ENCODE measurements at regions not wholly inside any gene's neighbourhood (a gene's known extent, or its start where the extent isn't known, plus 50 kb on each side); places are given as distances from the start of the nearest gene placed in this dataset.

DNA sequence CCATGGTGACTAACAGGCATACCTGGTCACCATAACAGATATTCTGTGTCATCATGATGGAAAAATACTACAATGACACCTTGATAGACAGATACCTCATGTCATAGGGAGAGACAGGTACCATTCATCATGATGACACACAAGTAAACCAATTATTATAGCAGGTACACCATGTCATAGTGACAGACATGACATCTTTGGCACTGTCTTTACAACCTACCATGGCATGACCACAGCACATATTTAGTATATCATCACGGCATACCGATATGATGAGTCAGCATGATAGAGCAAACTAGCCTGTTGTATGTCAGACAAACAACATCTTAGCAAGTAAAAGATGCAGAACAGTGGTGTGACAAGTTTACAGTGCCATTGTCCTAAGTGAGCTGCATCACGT, 101.3 kb upstream of the KLHL29 start:
- no peak overlapping the region for H3K4me3 ChIP-seq (ENCODE audit: low read length)
- DNase-seq (ENCODE audit: low read depth, low spot score), result no peak

- no peak overlapping the region for H3K4me3 ChIP-seq (ENCODE audit: low read length)
- DNase-seq (ENCODE audit: low read depth, low spot score), result no peak
Observed at GRCh38 chr2:23285091-23285800, 99.7 kb upstream of the KLHL29 start.

- DNase-seq (ENCODE audit: low read depth, low spot score), result no peak
- H3K4me3 ChIP-seq (ENCODE audit: low read length), result no peak overlapping the region
Observed at GRCh38 chr2:23286031-23286757, 98.8 kb upstream of the KLHL29 start.

- DNase-seq (ENCODE audit: low read depth, low spot score), result no peak
Observed at GRCh38 chr2:23286758-23287704, 97.9 kb upstream of the KLHL29 start.

DNA sequence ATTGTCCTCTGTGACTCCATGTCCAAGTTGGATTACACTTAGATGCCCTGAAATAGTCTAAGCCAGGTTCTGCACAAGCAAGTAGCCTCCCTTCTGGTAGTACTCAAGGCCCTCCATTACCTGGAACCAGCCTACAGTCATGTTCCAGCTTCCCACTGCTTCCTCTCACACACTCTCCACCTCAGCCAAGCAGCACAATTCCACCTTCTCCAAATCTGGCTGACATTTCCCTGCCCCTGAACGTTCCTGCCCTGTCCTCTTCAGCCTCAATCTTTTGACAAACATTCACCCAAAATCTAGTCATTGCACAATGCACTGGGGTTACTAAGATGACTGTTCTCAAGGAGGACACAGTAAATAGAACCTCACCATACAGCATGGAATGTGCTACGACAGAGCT, 95.3 kb upstream of the KLHL29 start:
- H3K4me3 ChIP-seq (ENCODE audit: low read length), result no peak overlapping the region
- no peak for DNase-seq (ENCODE audit: low read depth, low spot score)

More at GRCh38 chr2:23286758-23287704, 97.9 kb upstream of the KLHL29 start:
- no peak overlapping the region for H3K4me3 ChIP-seq (ENCODE audit: low read length)

DNA sequence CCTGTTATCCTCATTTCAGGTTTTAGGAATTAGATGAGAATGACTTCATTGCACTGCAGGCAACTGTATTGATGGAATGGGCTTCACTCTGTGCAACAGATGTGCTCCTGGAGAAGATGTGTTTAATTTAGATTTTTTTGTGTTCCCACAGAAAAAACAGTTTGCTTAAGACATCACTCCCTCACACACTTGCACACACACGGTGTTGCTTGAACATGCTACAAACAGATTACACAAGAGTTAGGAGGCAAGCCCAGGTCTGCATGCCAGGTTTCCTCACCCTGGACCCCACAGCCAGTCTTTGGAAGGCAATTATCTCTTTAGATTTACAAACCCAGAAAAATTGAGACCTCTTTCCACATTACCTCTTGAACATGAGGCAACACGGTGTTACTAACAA, 93.7 kb upstream of the KLHL29 start:
- DNase-seq (ENCODE audit: low read depth, low spot score), result no peak
- H3K4me3 ChIP-seq (ENCODE audit: low read length), result no peak overlapping the region

DNA sequence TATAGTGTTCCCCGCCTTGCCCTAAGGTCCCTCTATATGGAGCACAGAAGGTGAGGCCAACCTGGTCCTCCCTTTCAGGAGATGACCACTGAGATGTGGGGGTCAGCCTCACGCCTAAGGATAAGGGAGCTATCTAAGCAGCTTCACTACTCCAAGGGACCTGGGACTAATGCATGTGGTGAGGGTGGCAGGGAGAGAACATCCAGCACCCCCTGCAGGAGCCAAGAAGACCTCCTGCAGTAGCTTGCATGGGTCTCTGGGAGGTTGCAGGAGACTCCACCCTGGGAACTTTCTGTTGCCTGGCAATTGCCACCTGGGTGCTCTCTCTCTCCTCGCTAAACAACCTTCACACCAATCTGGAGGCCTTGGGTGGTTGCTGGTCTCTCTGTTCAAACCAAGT, 93.0 kb upstream of the KLHL29 start:
- DNase-seq (ENCODE audit: low read depth, low spot score), result no peak
- no peak overlapping the region for H3K4me3 ChIP-seq (ENCODE audit: low read length)

GRCh38 chr2:23293063-23293462, 91.9 kb upstream of the KLHL29 start:
- DNase-seq (ENCODE audit: low read depth, low spot score), result no peak
- no peak overlapping the region for H3K4me3 ChIP-seq (ENCODE audit: low read length)

- H3K4me3 ChIP-seq (ENCODE audit: low read length), result no peak overlapping the region
- no peak for DNase-seq (ENCODE audit: low read depth, low spot score)
Observed at GRCh38 chr2:23293731-23294130, 91.2 kb upstream of the KLHL29 start.

DNA sequence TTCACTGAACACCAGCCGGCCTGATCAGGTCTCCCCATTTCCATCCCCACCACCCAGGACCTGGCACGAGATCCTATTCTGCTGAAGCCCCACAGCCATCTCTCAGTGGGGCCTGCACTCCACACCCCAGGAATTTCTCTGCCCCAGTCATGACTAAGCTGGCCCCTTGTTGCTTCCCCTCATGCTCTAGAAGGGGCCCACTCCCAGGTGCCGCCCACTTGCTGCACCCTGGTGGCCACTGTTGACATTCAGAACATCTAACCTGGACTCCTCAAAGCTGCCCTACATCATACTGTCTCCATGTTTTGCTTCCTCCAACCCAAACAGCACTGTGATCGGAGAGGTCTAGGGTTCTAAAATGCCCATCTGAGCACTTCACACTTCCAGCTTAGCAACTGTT, 90.7 kb upstream of the KLHL29 start:
- H3K4me3 ChIP-seq (ENCODE audit: low read length), result no peak overlapping the region
- DNase-seq (ENCODE audit: low read depth, low spot score), result no peak

DNA sequence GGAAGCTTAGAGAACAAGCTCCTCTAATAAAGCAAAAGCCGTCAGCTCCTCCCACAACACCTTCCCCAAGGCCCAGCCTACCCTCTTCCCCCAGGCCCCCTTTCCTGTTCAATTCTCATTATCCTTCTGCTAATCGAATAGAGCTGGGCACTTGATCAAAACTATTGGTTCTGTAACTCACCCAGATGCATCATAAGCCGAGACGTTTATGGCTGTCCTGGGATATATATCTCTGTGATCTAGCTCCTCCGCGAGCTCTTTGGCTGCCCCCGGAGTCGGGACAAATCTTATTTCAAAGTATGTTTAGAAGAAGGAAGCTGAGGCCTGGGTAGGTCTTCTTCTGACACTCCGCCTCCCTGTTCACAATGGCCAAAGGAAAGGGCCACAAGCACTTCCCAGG, 88.3 kb upstream of the KLHL29 start:
- no peak for DNase-seq (ENCODE audit: low read depth, low spot score)
- no peak overlapping the region for H3K4me3 ChIP-seq (ENCODE audit: low read length)

DNA sequence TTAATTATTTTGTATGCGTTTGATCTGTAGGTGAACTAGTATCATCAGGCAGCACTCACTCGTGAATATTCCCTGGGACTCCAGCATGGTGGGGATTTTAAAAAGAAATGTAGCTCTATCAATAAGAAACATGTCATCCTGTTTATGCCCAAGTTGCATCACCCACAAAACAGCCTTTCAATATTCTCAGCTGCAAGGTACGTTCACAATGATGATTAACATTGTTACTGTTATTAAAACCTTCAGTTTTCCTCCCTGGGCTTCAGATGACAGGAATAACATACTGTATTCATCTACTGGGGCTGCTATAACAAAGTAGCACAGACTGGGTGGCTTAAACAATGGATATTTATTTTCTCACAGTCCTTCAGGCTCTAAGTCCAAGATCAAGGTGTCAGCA, 87.9 kb upstream of the KLHL29 start:
- no peak overlapping the region for H3K4me3 ChIP-seq (ENCODE audit: low read length)
- no peak for DNase-seq (ENCODE audit: low read depth, low spot score)

- no peak overlapping the region for H3K4me3 ChIP-seq (ENCODE audit: low read length)
- DNase-seq (ENCODE audit: low read depth, low spot score), result no peak
Observed at GRCh38 chr2:23298551-23298950, 86.4 kb upstream of the KLHL29 start.

DNA sequence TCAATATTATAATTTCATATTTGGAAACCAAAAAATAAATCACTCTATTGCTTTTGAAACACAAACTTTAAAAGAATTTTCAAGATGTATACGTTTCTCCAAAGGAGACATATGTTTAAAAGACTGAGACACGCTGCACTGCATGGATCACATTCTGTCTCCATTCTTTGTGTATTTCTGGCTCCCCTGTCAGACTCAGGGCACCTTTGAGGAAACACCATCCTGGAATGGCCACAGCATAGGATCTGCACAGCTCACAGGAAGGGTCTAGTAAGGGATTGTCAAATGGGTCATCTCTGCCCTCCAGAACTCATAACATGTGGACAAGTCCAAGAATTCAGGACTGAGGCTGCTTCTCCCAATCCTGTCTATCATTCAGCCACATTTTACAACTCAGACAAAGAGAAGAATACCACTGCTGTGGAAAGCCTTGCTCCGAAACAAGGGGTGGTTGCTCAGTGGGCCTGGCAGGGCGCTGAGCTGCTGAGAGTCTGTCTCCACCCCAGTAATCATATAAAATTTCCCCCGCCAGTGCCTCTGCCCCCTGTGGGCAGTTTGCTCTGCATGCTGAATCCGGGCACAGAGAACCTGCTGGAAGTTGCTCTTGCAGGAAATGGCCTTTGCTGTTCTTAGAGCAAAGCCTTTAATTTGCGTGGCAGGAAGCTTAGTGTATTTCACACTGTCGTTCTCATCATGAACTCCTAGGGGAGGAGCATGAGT, 85.3 kb upstream of the KLHL29 start:
- no peak for DNase-seq (ENCODE audit: low read depth, low spot score)

DNA sequence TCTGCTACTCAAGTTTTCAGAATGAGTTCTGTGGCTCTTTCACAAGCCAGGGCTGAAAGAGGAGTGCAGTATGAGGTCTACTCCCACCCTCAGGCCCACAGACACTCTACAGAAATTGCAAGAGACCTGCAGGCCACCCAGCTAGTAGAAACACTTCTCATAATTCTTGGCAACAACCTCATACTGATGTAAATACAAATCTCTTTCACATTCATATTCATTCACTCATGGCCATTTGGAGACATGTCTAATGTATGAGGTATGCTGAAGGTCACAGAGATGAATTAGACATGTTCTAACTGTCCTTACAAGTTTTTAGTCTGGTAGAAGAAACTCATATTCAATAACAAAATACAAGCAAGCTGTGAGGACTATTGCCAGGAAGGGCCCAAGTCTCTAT, 83.8 kb upstream of the KLHL29 start:
- DNase-seq (ENCODE audit: low read depth, low spot score), result no peak
- no peak overlapping the region for H3K4me3 ChIP-seq (ENCODE audit: low read length)

More for the DNA sequence above, 85.3 kb upstream of the KLHL29 start:
- no peak overlapping the region for H3K4me3 ChIP-seq (ENCODE audit: low read length)

DNA sequence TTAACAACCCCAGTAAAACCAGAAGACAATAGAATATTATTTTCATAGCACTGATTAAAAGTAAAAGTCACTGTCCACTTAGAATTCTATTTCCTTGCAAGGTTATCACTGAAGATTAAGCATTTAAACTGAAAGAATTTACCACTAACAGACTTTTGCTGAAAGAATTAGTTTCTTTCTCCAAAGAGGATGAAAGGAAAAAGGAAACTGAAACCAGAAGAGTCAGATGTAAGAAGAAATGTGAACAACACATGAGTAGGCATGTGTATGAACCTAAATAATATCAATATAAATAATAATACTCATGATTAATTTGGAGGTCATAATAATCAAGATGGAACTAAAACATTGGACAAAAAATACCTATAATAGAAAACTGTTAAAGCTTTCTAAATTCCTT, 82.4 kb upstream of the KLHL29 start:
- H3K4me3 ChIP-seq (ENCODE audit: low read length), result no peak overlapping the region
- no peak for DNase-seq (ENCODE audit: low read depth, low spot score)

GRCh38 chr2:23306401-23306800, 78.6 kb upstream of the KLHL29 start:
- DNase-seq (ENCODE audit: low read depth, low spot score), result no peak
- H3K4me3 ChIP-seq (ENCODE audit: low read length), result no peak overlapping the region

GRCh38 chr2:23311186-23311585, 73.8 kb upstream of the KLHL29 start:
- DNase-seq (ENCODE audit: low read depth, low spot score), result no peak
- H3K4me3 ChIP-seq (ENCODE audit: low read length), result no peak overlapping the region

DNA sequence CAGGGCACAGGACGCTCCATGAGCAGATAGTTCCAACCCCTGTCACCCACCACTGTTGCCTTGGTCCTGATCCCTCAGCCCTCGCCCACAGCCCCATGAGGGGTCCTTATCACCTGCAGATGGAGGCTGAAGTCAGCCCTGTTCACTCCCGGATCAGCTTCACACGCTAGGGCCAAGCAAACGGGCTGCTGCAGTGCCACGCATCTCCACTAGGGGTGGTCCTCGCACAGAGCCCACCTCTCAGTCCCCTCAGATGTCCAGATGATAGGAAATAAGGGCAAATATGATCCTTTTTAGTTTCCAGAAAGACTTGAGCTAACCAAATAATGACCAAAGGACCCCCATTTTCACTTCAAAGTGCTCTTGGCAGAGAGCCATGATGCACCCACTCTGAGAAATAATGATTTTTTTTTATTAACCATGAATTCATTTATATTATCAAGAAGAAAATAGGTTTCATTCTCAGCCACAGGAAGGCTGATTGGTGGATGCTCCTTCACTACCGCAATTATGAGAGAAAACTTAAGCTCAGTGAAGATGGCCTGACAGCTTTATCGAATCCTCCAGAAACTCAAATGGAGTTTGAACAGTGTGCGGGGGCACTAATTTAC, 71.9 kb upstream of the KLHL29 start:
- H3K4me3 ChIP-seq (ENCODE audit: low read length), result no peak overlapping the region
- peak; percentile 32 for DNase-seq (ENCODE audit: low read depth, low spot score)

Data from Jurkat, Clone E6-1 (cell line).